Activated T-cell treated with anti-CD3 and anti-CD28 coated beads, Interleukin-2, amount 50 U/mL, for 72 hours (primary cell): ENCODE measurements at regions not wholly inside any gene's neighbourhood (a gene's known extent, or its start where the extent isn't known, plus 50 kb on each side); places are given as distances from the start of the nearest gene placed in this dataset.

Experiments
- ATAC-seq, 2 donors: fragments of 150-1000 bp; cut with Tn5 transposase; replicated peaks in 1 of 2; 2 replicates each; pipeline ENCODE4 v1.10.0; 2021; ENCODE audit warnings: moderate library complexity in 2 of 2, mild to moderate bottlenecking in 1 of 2
- DNase-seq, 2 donors: peaks; one replicate each; pipeline ENCODE4 v3.0.0; 2021 to 2022; ENCODE audit warnings: mixed read lengths in 1 of 2
- H3K27ac Mint-ChIP-seq: one replicate; pipeline ENCODE4 v1.8.0; 2022; ENCODE audit warnings: mild to moderate bottlenecking, moderate library complexity, mixed read lengths
- H3K27me3 Mint-ChIP-seq: one replicate; pipeline ENCODE4 v1.8.0; 2022; ENCODE audit warnings: low read depth, mixed read lengths
- H3K36me3 Mint-ChIP-seq, 2 donors: one replicate each; pipeline ENCODE4 v1.8.0; 2022; ENCODE audit warnings: mixed read lengths in 2 of 2, mild to moderate bottlenecking in 1 of 2; ENCODE audit not compliant: insufficient read depth in 2 of 2
- H3K4me1 Mint-ChIP-seq: one replicate; pipeline ENCODE4 v1.8.0; 2022; ENCODE audit warnings: low read depth, mixed read lengths
- H3K4me3 Mint-ChIP-seq, 2 donors: one replicate each; pipeline ENCODE4 v1.8.0; 2022; ENCODE audit warnings: mild to moderate bottlenecking in 2 of 2, mixed read lengths in 2 of 2, moderate library complexity in 2 of 2
- H3K9me3 Mint-ChIP-seq, 2 donors: one replicate each; pipeline ENCODE4 v1.8.0; 2022; ENCODE audit warnings: mixed read lengths in 2 of 2

DNA sequence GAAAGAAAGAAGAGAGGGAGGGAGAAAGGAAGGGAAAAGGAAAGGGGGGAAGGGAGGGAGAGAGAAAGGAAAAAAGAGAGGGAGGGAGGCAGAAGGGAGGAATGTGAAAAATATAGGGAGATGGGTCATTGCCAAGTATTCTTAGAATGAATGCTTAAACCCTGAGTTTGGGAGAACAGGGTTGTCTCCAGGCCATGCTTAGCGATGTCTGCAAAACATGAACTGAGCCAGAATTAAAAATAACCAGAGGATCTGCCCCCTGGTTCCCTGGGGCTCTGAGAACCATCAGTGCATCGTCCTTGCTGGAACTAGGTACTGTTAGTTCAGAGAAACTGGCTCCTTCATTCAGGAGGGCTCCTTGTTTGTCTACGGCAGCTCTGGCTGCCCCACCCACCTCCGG, 170.4 kb downstream of the IRX5 start:
- no peak overlapping the region for H3K4me3 Mint-ChIP-seq
- H3K27ac Mint-ChIP-seq, result no peak overlapping the region
- peaks cover 0 to 2% of the 10 kb centered on the region in 2 donors for H3K9me3 Mint-ChIP-seq
- DNase-seq, result no peak
- no peaks in the 10 kb centered on the region for H3K27me3 Mint-ChIP-seq
- no peaks in the 10 kb centered on the region for H3K4me1 Mint-ChIP-seq
- no peak for ATAC-seq
- H3K36me3 Mint-ChIP-seq, result no peaks in the 10 kb centered on the region

DNA sequence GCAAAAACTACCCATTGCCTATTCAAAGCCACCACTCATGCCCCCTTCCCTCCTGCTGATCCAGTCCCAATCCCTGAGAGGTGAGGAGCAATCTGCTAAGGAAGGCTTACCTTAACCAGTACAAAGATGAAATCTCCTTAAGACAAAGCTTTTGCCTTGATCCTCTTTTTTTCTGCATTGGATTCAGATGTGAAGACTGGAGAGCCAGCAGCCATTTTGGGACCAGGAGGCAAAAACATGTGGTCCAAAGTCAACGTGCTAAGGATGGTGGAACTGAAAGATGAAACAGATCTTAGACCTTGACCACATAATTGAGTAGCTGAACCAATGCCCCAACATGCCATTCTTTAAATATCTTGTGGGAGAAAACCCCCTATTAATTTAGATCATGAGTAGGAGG, 171.4 kb downstream of the IRX5 start:
- H3K9me3 Mint-ChIP-seq, result peaks cover 0 to 4% of the 10 kb centered on the region in 2 donors
- no peak overlapping the region for H3K4me3 Mint-ChIP-seq
- no peaks in the 10 kb centered on the region for H3K27me3 Mint-ChIP-seq
- DNase-seq, result no peak
- no peaks in the 10 kb centered on the region for H3K4me1 Mint-ChIP-seq
- H3K27ac Mint-ChIP-seq, result no peak overlapping the region
- no peak for ATAC-seq
- H3K36me3 Mint-ChIP-seq, result no peaks in the 10 kb centered on the region

- Mint-ChIP-seq H3K4me3 (no peak overlapping the region), H3K4me1 (no peaks in the 10 kb centered on the region), H3K36me3 (no peaks in the 10 kb centered on the region), H3K27ac (no peak overlapping the region), H3K27me3 (no peaks in the 10 kb centered on the region), H3K9me3 (peaks cover 0 to 4% of the 10 kb centered on the region in 2 donors)
- ATAC-seq (no peak), DNase-seq (no peak)
Observed at GRCh38 chr16:55102531-55102930, 171.9 kb downstream of the IRX5 start.

- no peaks in the 10 kb centered on the region for H3K27me3 Mint-ChIP-seq
- DNase-seq (no peak), ATAC-seq (no peak)
- no peak overlapping the region for H3K4me3 Mint-ChIP-seq
- peaks cover 0 to 2% of the 10 kb centered on the region in 2 donors for H3K9me3 Mint-ChIP-seq
- no peaks in the 10 kb centered on the region for H3K36me3 Mint-ChIP-seq
- H3K27ac Mint-ChIP-seq, result no peak overlapping the region
- no peaks in the 10 kb centered on the region for H3K4me1 Mint-ChIP-seq
Observed at GRCh38 chr16:55107851-55108250, 177.2 kb downstream of the IRX5 start.

GRCh38 chr16:55113210-55113609, 182.5 kb downstream of the IRX5 start:
- Mint-ChIP-seq H3K4me1 (no peaks in the 10 kb centered on the region), H3K27me3 (no peaks in the 10 kb centered on the region), H3K36me3 (no peaks in the 10 kb centered on the region), H3K9me3 (peaks cover 0 to 1% of the 10 kb centered on the region in 2 donors), H3K27ac (no peak overlapping the region), H3K4me3 (no peak overlapping the region)
- DNase-seq (no peak), ATAC-seq (no peak)

GRCh38 chr16:55115506-55115905, 184.8 kb downstream of the IRX5 start:
- no peak for DNase-seq
- Mint-ChIP-seq H3K27me3 (no peaks in the 10 kb centered on the region), H3K4me3 (no peak overlapping the region), H3K4me1 (no peaks in the 10 kb centered on the region), H3K36me3 (no peaks in the 10 kb centered on the region), H3K27ac (no peak overlapping the region), H3K9me3 (peaks cover 0 to 1% of the 10 kb centered on the region in 2 donors)
- no peak for ATAC-seq

- Mint-ChIP-seq H3K9me3 (peaks cover 0 to 1% of the 10 kb centered on the region in 2 donors), H3K4me3 (no peak overlapping the region), H3K27me3 (no peaks in the 10 kb centered on the region), H3K27ac (no peak overlapping the region), H3K4me1 (no peaks in the 10 kb centered on the region), H3K36me3 (no peaks in the 10 kb centered on the region)
- ATAC-seq (no peak), DNase-seq (no peak)
Observed at GRCh38 chr16:55116165-55116920, 185.7 kb downstream of the IRX5 start.

GRCh38 chr16:55118701-55119260, 188.1 kb downstream of the IRX5 start:
- no peaks in the 10 kb centered on the region for H3K36me3 Mint-ChIP-seq
- H3K27me3 Mint-ChIP-seq, result no peaks in the 10 kb centered on the region
- no peak for DNase-seq
- no peak overlapping the region for H3K27ac Mint-ChIP-seq
- ATAC-seq, result no peak
- peaks cover 2 to 5% of the 10 kb centered on the region in 2 donors for H3K9me3 Mint-ChIP-seq
- no peak overlapping the region for H3K4me3 Mint-ChIP-seq
- no peaks in the 10 kb centered on the region for H3K4me1 Mint-ChIP-seq

- Mint-ChIP-seq H3K4me1 (no peaks in the 10 kb centered on the region), H3K27me3 (no peaks in the 10 kb centered on the region), H3K4me3 (no peak overlapping the region), H3K9me3 (peaks cover 2 to 5% of the 10 kb centered on the region in 2 donors), H3K36me3 (no peaks in the 10 kb centered on the region), H3K27ac (no peak overlapping the region)
- ATAC-seq (no peak), DNase-seq (no peak)
Observed at GRCh38 chr16:55120408-55120807, 189.7 kb downstream of the IRX5 start.

- Mint-ChIP-seq H3K4me3 (no peak overlapping the region), H3K27ac (no peak overlapping the region), H3K4me1 (no peaks in the 10 kb centered on the region), H3K36me3 (no peaks in the 10 kb centered on the region), H3K27me3 (no peaks in the 10 kb centered on the region), H3K9me3 (peaks cover 2 to 5% of the 10 kb centered on the region in 2 donors)
- ATAC-seq (no peak), DNase-seq (no peak)
Observed at GRCh38 chr16:55120826-55121225, 190.2 kb downstream of the IRX5 start.

DNA sequence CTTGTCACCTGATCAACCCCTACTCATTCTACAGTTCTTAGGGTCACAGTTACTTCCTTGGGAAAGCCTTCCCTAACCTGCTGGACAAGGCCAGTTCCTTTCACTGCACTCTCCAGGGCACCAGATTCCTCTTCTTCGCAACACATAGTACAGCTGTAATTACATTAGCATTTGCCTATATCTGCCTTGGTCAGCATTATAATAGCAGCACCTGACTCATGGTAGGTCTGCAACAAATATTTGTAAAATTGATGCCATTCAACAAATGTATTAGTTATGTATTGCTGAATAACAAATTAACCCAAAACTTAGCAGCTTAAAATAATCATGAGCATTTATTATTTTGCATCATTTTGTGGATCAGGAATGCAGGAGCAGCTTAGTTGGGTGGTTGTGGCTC, 193.0 kb downstream of the IRX5 start:
- ATAC-seq (no peak), DNase-seq (no peak)
- peaks cover 6% of the 10 kb centered on the region for H3K27me3 Mint-ChIP-seq
- H3K27ac Mint-ChIP-seq, result no peak overlapping the region
- peaks cover 2 to 4% of the 10 kb centered on the region in 2 donors for H3K9me3 Mint-ChIP-seq
- no peak overlapping the region for H3K4me3 Mint-ChIP-seq
- no peaks in the 10 kb centered on the region for H3K36me3 Mint-ChIP-seq
- no peaks in the 10 kb centered on the region for H3K4me1 Mint-ChIP-seq

- Mint-ChIP-seq H3K4me1 (no peaks in the 10 kb centered on the region), H3K36me3 (no peaks in the 10 kb centered on the region), H3K9me3 (peaks cover 2 to 4% of the 10 kb centered on the region in 2 donors), H3K27ac (no peak overlapping the region), H3K4me3 (no peak overlapping the region), H3K27me3 (peaks cover 7% of the 10 kb centered on the region)
- no peak for DNase-seq
- no peak for ATAC-seq
Observed at GRCh38 chr16:55125818-55126385, 195.2 kb downstream of the IRX5 start.

- no peaks in the 10 kb centered on the region for H3K36me3 Mint-ChIP-seq
- ATAC-seq (no peak), DNase-seq (no peak)
- no peak overlapping the region for H3K27ac Mint-ChIP-seq
- no peaks in the 10 kb centered on the region for H3K4me1 Mint-ChIP-seq
- no peak overlapping the region for H3K4me3 Mint-ChIP-seq
- peaks cover 2 to 4% of the 10 kb centered on the region in 2 donors for H3K9me3 Mint-ChIP-seq
- H3K27me3 Mint-ChIP-seq, result peaks cover 7% of the 10 kb centered on the region
Observed at GRCh38 chr16:55126456-55126855, 195.8 kb downstream of the IRX5 start.
